HEK293 (cell line): ENCODE measurements at regions not wholly inside any gene's neighbourhood (a gene's known extent, or its start where the extent isn't known, plus 50 kb on each side); places are given as distances from the start of the nearest gene placed in this dataset.

ENCODE experiments used
- CTCF ChIA-PET: fragments of 350-600 bp; formaldehyde crosslinking; extraction: SDS; loops from one replicate; lab custom pipeline; 2021; ENCODE audit warnings: antibody characterized with exemption; lab: Yijun Ruan, JAX
- POLR2A ChIA-PET: fragments of 300-600 bp; formaldehyde crosslinking; extraction: SDS; loops from one replicate; lab custom pipeline; 2020; ENCODE audit warnings: antibody characterized with exemption, inconsistent platforms; lab: Yijun Ruan, JAX
- H3K27ac ChIP-seq: fragments of 200-500 bp; sonication (Bioruptor generic); 2 replicates; pipeline ENCODE4 v1.5.1; 2014; ENCODE audit warnings: low read depth, low read length, control low read depth, inconsistent platforms; ENCODE audit errors: extremely low read depth
- H3K36me3 ChIP-seq, 2 experiments: fragments of 200-500 bp in 1 of 2; sonication (Bioruptor generic) in 1 of 2; 1 replicate in 1 of 2; 2 replicates in 1 of 2; pipeline ENCODE4 v1.5.1; 2014 to 2017; ENCODE audit warnings: inconsistent platforms in 2 of 2, low read length in 2 of 2; ENCODE audit not compliant: control insufficient read depth in 2 of 2, insufficient read depth in 1 of 2
- H3K4me1 ChIP-seq: fragments of 200-500 bp; sonication (Bioruptor generic); 2 replicates; pipeline ENCODE4 v1.5.1; 2014; ENCODE audit warnings: mild to moderate bottlenecking, low read length, inconsistent platforms; ENCODE audit not compliant: control insufficient read depth, insufficient read depth
- H3K4me3 ChIP-seq: 2 replicates; pipeline ENCODE4 v1.5.1; 2011; ENCODE audit warnings: low read depth, mild to moderate bottlenecking, control low read depth, low read length, moderate library complexity
- H3K9me3 ChIP-seq: fragments of 200-500 bp; sonication (Bioruptor generic); 2 replicates; pipeline ENCODE4 v1.5.1; 2014; ENCODE audit warnings: low read depth, low read length, inconsistent platforms; ENCODE audit not compliant: control insufficient read depth, insufficient read depth
- OSR2 ChIP-seq: fragments of 450-650 bp; formaldehyde crosslinking; IDR thresholded peaks from 2 replicates; pipeline ENCODE4 v1.5.1; 2016; ENCODE audit warnings: missing biosample characterization, missing genetic modification characterization
- REPIN1 ChIP-seq: fragments of 450-650 bp; formaldehyde crosslinking; IDR thresholded peaks from 2 replicates; pipeline ENCODE4 v1.5.1; 2017; ENCODE audit warnings: missing biosample characterization, missing genetic modification characterization, low read depth
- YY1 ChIP-seq: fragments of 450-650 bp; formaldehyde crosslinking; IDR thresholded peaks from 2 replicates; pipeline ENCODE4 v1.5.1; 2018; ENCODE audit warnings: missing biosample characterization, missing genetic modification characterization
- ZNF114 ChIP-seq: fragments of 450-650 bp; formaldehyde crosslinking; IDR thresholded peaks from 2 replicates; pipeline ENCODE4 v1.5.0; 2017; ENCODE audit warnings: missing biosample characterization, missing genetic modification characterization
- ZNF292 ChIP-seq: fragments of 450-650 bp; formaldehyde crosslinking; IDR thresholded peaks from 2 replicates; pipeline ENCODE4 v1.5.1; 2016; ENCODE audit warnings: low read depth, missing biosample characterization, missing genetic modification characterization, borderline replicate concordance
- ZNF335 ChIP-seq: fragments of 450-650 bp; formaldehyde crosslinking; conservative IDR thresholded peaks from 2 replicates; pipeline ENCODE4 v1.5.1; 2016; ENCODE audit warnings: missing biosample characterization, missing genetic modification characterization
- ZNF366 ChIP-seq: fragments of 450-650 bp; formaldehyde crosslinking; conservative IDR thresholded peaks from 2 replicates; pipeline ENCODE4 v1.5.1; 2016; ENCODE audit warnings: missing biosample characterization, missing genetic modification characterization
- ZNF433 ChIP-seq: fragments of 450-650 bp; formaldehyde crosslinking; IDR thresholded peaks from 2 replicates; pipeline ENCODE4 v1.5.1; 2016; ENCODE audit warnings: missing biosample characterization, missing genetic modification characterization, low read depth
- ZNF610 ChIP-seq: fragments of 450-650 bp; formaldehyde crosslinking; IDR thresholded peaks from 2 replicates; pipeline ENCODE4 v1.5.1; 2016; ENCODE audit warnings: missing biosample characterization, missing genetic modification characterization, borderline replicate concordance
- ZNF626 ChIP-seq: fragments of 450-650 bp; sonication (Bioruptor Pico); formaldehyde crosslinking; IDR thresholded peaks from 2 replicates; pipeline ENCODE4 v1.5.1; 2018; ENCODE audit warnings: missing biosample characterization, missing genetic modification characterization, inconsistent platforms
- ZNF654 ChIP-seq: fragments of 450-650 bp; formaldehyde crosslinking; IDR thresholded peaks from 2 replicates; pipeline ENCODE4 v1.5.1; 2016; ENCODE audit warnings: low read depth, missing biosample characterization, missing genetic modification characterization
- ZNF76 ChIP-seq: fragments of 450-650 bp; formaldehyde crosslinking; IDR thresholded peaks from 2 replicates; pipeline ENCODE4; 2016; ENCODE audit warnings: low read depth, missing biosample characterization, missing genetic modification characterization, borderline replicate concordance
- ZNF791 ChIP-seq: fragments of 450-650 bp; formaldehyde crosslinking; IDR thresholded peaks from 2 replicates; pipeline ENCODE4 v1.5.1; 2016; ENCODE audit warnings: missing biosample characterization, missing genetic modification characterization
- TF ChIP-seq, protein P1 (sequence below): fragments of 450-650 bp; formaldehyde crosslinking; IDR thresholded peaks from 2 replicates; pipeline ENCODE4 v1.5.1; 2016; ENCODE audit warnings: missing biosample characterization, missing genetic modification characterization, borderline replicate concordance
- TF ChIP-seq, protein P2 (sequence below): fragments of 450-650 bp; formaldehyde crosslinking; optimal IDR thresholded peaks from 2 replicates; pipeline ENCODE3; 2016; ENCODE audit warnings: missing biosample characterization, mild to moderate bottlenecking, missing genetic modification characterization
- TF ChIP-seq, protein P3 (sequence below): fragments of 450-650 bp; formaldehyde crosslinking; IDR thresholded peaks from 2 replicates; pipeline ENCODE4 v1.5.1; 2016; ENCODE audit warnings: missing biosample characterization, missing genetic modification characterization

DNA sequence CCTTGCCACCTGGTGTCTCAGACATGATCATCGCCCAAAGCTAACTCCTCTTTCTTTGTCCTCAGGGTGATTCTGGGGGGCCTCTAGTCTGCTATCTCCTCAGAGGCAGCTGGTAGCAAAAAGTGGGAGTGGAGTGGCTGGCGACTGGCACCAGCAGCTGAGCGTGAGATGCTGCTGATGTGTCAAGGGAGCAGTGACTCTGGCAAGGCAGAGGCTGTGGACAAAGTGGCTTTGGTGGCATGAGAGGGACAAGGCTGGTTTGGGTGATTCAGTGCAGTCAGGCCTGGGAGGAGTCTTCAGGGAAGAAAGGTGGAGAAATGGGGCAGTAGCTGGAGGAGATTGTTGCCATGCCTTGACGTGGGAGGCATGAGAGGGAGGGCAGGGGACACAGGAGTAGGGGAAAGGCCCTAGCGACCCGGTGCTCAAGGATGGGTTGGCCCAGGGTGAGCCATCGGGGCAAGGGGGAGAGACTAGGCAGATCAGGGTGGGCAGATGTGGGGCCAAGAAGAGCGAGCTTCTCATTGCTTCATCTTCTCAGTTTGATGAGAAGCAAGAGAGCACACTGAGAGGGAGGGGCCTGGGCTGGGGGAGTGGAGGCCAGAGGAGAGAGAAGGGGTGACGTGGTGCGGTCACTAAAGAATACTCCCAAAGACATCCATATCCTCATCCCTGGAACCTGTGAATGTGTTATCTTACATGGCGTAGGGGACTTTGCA is 64.2 kb upstream of the SPTLC1 start (continued):
- TF ChIP-seq, protein P1, sequence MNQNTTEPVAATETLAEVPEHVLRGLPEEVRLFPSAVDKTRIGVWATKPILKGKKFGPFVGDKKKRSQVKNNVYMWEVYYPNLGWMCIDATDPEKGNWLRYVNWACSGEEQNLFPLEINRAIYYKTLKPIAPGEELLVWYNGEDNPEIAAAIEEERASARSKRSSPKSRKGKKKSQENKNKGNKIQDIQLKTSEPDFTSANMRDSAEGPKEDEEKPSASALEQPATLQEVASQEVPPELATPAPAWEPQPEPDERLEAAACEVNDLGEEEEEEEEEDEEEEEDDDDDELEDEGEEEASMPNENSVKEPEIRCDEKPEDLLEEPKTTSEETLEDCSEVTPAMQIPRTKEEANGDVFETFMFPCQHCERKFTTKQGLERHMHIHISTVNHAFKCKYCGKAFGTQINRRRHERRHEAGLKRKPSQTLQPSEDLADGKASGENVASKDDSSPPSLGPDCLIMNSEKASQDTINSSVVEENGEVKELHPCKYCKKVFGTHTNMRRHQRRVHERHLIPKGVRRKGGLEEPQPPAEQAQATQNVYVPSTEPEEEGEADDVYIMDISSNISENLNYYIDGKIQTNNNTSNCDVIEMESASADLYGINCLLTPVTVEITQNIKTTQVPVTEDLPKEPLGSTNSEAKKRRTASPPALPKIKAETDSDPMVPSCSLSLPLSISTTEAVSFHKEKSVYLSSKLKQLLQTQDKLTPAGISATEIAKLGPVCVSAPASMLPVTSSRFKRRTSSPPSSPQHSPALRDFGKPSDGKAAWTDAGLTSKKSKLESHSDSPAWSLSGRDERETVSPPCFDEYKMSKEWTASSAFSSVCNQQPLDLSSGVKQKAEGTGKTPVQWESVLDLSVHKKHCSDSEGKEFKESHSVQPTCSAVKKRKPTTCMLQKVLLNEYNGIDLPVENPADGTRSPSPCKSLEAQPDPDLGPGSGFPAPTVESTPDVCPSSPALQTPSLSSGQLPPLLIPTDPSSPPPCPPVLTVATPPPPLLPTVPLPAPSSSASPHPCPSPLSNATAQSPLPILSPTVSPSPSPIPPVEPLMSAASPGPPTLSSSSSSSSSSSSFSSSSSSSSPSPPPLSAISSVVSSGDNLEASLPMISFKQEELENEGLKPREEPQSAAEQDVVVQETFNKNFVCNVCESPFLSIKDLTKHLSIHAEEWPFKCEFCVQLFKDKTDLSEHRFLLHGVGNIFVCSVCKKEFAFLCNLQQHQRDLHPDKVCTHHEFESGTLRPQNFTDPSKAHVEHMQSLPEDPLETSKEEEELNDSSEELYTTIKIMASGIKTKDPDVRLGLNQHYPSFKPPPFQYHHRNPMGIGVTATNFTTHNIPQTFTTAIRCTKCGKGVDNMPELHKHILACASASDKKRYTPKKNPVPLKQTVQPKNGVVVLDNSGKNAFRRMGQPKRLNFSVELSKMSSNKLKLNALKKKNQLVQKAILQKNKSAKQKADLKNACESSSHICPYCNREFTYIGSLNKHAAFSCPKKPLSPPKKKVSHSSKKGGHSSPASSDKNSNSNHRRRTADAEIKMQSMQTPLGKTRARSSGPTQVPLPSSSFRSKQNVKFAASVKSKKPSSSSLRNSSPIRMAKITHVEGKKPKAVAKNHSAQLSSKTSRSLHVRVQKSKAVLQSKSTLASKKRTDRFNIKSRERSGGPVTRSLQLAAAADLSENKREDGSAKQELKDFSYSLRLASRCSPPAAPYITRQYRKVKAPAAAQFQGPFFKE (tag by site-specific recombination): no peak
- TF ChIP-seq ZNF292 (tag by site-specific recombination) (no peak), ZNF433 (tag by site-specific recombination) (no peak), ZNF76 (tag by site-specific recombination) (no peak), OSR2 (tag by site-specific recombination) (no peak), ZNF791 (tag by site-specific recombination) (no peak), ZNF335 (tag by site-specific recombination) (no peak)

DNA sequence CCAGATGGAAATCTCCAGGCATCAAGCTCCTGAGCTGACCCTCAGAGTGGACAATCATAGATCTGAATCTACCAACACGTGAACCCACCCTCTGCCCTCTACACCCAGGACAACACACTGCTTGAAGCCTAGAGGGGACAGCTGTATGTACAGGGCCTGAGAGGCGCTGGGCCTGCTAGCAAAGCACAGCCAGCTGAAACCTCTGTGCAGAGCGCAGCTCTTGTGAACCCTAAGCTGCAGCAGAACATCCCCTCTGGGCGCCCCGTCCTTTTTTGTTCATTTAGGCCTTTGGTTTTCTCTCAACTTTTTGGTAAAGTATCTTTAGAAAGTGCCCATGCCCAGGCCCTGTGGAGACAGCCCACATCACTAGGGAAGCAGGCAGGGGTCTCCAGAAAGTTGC is 62.4 kb upstream of the SPTLC1 start:
- H3K4me3 ChIP-seq: no peak overlapping the region
- H3K27ac ChIP-seq: no peak overlapping the region
- POLR2A ChIA-PET: no interaction called here
- no peak for TF ChIP-seq ZNF366 (tag by site-specific recombination)
- TF ChIP-seq, protein P2, sequence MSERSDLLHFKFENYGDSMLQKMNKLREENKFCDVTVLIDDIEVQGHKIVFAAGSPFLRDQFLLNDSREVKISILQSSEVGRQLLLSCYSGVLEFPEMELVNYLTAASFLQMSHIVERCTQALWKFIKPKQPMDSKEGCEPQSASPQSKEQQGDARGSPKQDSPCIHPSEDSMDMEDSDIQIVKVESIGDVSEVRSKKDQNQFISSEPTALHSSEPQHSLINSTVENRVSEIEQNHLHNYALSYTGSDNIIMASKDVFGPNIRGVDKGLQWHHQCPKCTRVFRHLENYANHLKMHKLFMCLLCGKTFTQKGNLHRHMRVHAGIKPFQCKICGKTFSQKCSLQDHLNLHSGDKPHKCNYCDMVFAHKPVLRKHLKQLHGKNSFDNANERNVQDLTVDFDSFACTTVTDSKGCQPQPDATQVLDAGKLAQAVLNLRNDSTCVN (tag by site-specific recombination): no peak
- no peak for TF ChIP-seq ZNF610 (tag by site-specific recombination)
- TF ChIP-seq ZNF654: no peak
- TF ChIP-seq ZNF626 (tag by site-specific recombination): no peak
- no peak for TF ChIP-seq REPIN1
- TF ChIP-seq, protein P3, sequence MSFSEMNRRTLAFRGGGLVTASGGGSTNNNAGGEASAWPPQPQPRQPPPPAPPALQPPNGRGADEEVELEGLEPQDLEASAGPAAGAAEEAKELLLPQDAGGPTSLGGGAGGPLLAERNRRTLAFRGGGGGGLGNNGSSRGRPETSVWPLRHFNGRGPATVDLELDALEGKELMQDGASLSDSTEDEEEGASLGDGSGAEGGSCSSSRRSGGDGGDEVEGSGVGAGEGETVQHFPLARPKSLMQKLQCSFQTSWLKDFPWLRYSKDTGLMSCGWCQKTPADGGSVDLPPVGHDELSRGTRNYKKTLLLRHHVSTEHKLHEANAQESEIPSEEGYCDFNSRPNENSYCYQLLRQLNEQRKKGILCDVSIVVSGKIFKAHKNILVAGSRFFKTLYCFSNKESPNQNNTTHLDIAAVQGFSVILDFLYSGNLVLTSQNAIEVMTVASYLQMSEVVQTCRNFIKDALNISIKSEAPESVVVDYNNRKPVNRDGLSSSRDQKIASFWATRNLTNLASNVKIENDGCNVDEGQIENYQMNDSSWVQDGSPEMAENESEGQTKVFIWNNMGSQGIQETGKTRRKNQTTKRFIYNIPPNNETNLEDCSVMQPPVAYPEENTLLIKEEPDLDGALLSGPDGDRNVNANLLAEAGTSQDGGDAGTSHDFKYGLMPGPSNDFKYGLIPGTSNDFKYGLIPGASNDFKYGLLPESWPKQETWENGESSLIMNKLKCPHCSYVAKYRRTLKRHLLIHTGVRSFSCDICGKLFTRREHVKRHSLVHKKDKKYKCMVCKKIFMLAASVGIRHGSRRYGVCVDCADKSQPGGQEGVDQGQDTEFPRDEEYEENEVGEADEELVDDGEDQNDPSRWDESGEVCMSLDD (tag by site-specific recombination): no peak
- no peak for TF ChIP-seq ZNF114
- TF ChIP-seq ZNF292 (tag by site-specific recombination): no peak
- TF ChIP-seq YY1 (tag by site-specific recombination): no peak
- H3K9me3 ChIP-seq: no peaks in the 10 kb centered on the region
- CTCF ChIA-PET: interaction anchor here (0.7 kb wide), 1 partner anchor 33 kb away, joined by 4 read pairs; no protein-coding TSS in a partner anchor
- H3K4me1 ChIP-seq: no peaks in the 10 kb centered on the region
- H3K36me3 ChIP-seq: no peaks in the 10 kb centered on the region
